ENCODE measurements at regions not wholly inside any gene's neighbourhood (a gene's known extent, or its start where the extent isn't known, plus 50 kb on each side); places are given as distances from the start of the nearest gene placed in this dataset.

- DNase-seq = no peak
Measured at GRCh38 chr5:68380078-68380477, 164.5 kb downstream of the PIK3R1 start.

GRCh38 chr5:68381060-68381459, 165.5 kb downstream of the PIK3R1 start:
- DNase-seq = peak; percentile 21

DNA sequence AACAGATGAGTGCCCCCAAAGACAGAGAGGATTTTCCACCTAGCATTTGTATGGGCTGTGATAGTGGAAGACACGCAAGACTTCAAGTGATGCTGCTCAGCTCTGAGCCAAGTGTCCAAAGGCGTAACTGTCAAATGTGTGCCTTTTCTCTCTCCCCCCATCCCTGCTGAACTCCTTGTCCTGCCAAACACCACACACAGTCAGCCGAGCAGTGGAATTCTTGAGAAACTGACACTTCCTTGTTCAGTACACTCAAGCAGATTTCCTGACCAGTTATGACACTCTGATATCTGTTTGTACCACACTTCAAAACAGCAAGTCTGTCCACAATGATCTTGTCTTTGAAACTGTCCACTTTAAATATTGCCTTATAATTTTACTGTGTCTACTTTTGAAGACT, 166.4 kb downstream of the PIK3R1 start:
- no peak for DNase-seq

GRCh38 chr5:68382640-68383039, 167.1 kb downstream of the PIK3R1 start:
- no peak for DNase-seq

- DNase-seq = no peak
Measured at GRCh38 chr5:68383888-68384310, 168.3 kb downstream of the PIK3R1 start.

GRCh38 chr5:68384936-68385594, 169.5 kb downstream of the PIK3R1 start:
- DNase-seq = no peak

DNA sequence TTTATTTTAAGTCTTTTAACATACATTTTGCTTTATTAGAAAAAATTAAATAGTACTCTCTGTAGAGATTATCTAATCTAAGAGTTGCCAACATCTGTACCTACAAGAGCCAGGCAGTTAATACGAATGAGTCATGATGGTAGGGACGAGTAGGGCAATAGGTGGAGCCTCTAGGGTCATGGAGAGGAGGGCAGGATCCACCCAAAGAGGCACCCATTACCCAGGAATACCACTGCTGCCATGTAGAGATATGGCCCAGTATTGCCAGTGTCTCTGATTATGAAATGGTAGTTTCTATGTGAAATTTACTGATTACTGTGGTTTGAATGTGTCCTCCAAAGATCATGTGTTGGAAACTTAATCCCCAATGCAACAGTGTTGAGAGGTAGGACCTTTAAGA, 170.4 kb downstream of the PIK3R1 start:
- no peak for DNase-seq

DNA sequence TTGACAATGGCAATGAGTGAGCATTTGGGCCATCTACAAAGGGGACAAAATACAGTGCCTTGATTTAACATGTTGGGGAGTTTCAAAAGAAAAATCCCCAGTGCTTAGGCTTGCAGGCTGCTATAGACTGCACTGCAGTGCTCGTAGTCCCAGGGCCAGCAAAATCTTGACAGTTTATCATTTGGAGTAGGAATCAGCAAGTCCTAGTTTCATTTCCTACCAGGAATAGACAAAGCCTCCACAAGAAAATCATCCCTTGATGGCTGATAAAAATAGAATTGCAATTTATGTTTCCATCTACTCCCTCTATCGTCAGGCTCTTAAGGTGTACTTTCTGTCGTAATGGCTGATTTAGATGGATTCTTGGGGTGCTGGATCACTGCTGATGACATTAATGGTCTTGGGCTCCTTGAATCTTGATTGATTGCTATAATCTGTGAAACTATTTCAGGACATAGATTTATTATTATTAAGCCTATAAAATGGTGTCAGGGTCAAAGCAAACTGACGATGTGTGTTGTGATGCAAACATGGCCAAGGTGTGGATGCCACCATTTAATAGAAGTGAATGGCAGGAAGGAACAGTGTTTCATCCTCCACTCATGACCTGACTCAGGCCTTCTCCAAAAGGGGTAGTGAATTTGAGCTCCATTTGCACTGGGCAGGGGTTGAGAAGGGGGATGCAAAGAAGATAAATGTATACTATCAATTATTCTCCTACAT, 171.7 kb downstream of the PIK3R1 start:
- no peak for DNase-seq

GRCh38 chr5:68389618-68390017, 174.1 kb downstream of the PIK3R1 start:
- no peak for DNase-seq

- no peak for DNase-seq
Measured at GRCh38 chr5:68392617-68393016, 177.1 kb downstream of the PIK3R1 start.

DNA sequence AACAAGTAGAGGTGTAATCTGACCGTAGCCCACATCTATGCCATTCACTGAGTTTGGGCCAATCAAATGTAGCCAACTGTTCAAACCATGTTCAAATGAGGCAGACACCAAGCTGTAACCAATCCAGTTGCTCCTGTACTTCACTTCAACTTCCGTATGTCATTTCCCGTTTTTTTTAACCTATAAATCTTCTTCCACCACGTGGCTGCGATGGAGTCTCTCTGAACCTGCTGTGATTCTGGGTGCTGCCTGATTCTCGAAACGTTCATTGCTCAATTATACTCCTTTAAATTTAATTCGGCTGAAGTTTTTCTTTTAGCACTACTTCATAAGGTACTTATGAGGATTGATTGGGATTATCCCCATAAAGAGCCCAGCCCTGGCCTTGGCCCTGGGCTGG, 179.7 kb downstream of the PIK3R1 start:
- DNase-seq = no peak

- no peak for DNase-seq
Measured at GRCh38 chr5:68395926-68396511, 180.5 kb downstream of the PIK3R1 start.

- no peak for DNase-seq
Measured at GRCh38 chr5:68396722-68397121, 181.2 kb downstream of the PIK3R1 start.

- no peak for DNase-seq
Measured at GRCh38 chr5:68398146-68398812, 182.7 kb downstream of the PIK3R1 start.

GRCh38 chr5:68403301-68403700, 187.7 kb downstream of the PIK3R1 start:
- no peak for DNase-seq

DNA sequence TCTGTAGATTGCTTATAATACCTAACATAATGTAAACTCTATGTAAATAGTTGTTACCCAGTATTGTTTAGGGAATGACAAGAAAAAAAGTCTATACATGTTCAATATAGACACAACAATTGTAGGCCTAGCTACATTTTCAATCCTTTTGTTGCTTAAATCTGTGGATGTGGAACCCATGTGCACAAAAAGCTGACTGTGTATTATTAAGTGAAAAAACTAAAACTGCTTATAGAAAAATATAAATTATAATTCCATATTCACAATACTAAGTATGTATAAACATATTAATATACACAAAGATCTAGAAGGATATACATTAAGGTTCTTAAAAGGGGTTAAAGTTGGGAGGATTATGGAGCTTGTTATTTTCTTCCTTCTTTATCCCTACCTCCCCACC, 188.7 kb downstream of the PIK3R1 start:
- DNase-seq = no peak

GRCh38 chr5:68405026-68405684, 189.6 kb downstream of the PIK3R1 start:
- DNase-seq = no peak

- no peak for DNase-seq
Measured at GRCh38 chr5:68405784-68406743, 190.5 kb downstream of the PIK3R1 start.

- peak; percentile 19 for DNase-seq
Measured at GRCh38 chr5:68406767-68407241, 191.2 kb downstream of the PIK3R1 start.

- no peak for DNase-seq
Measured at GRCh38 chr5:68407311-68408239, 192.0 kb downstream of the PIK3R1 start.

Measured in CD4-positive, alpha-beta T cell treated with Interleukin-10 for 1 hour (primary cell).